ENCODE measurements at regions not wholly inside any gene's neighbourhood (a gene's known extent, or its start where the extent isn't known, plus 50 kb on each side); places are given as distances from the start of the nearest gene placed in this dataset.

DNA sequence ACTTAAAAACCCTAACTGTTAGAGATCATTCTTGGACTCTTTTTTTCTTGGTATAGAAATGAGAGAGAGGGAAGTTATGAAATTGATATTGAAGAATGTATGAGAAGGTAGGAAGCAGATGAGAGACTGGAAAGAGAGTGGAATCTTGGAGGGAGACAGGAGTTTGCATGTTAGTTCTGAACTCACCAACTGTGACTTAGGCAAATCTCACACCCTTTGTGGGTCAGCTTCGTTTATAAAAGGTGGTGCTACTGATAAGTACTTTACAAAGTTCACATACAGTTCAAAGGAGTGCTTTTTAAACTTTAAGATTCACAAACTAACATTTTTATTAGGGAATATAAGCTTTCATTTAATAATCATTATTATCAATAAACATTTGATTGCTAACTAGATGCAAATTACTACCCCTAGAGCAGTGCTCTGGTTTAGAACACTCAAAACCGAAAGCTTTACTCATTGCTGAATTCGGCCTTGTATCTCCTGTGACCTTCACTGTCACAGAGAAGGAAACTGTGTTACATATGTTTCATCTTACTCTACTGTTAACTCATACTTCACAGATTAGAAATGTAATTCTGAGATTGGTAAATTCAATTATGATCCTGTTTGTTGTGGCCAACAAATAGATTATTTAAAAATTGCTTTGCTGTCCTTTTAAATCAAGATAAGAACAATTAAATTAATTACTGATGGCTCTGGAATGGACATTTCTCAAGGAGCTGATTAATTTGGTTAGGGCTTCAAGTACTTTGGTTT, 143.2 kb downstream of the RMI1 start:
- TF ChIP-seq POLR2AphosphoS5 (IDR thresholded peaks at IDR 0.05; ENCODE audit: insufficient read depth, low read depth, low read length) (no peak), CTCF (IDR thresholded peaks at IDR 0.05; ENCODE audit: extremely low read depth in 1 of 2, insufficient read depth in 1 of 2, low read depth in 1 of 2, low read length in 2 of 2) (no peak), POLR2A (IDR thresholded peaks at IDR 0.05; ENCODE audit: low read depth, low read length) (no peak), MAX (IDR thresholded peaks at IDR 0.05; ENCODE audit: insufficient read depth, insufficient read length) (no peak), EZH2 (IDR thresholded peaks at IDR 0.05; ENCODE audit: borderline replicate concordance, low read depth, low read length, severe bottlenecking) (no peak), GATA2 (IDR thresholded peaks at IDR 0.05; ENCODE audit: insufficient read depth, insufficient read length, low read depth, low read length) (no peak), FOS (IDR thresholded peaks at IDR 0.05; ENCODE audit: borderline replicate concordance, insufficient read depth, low read length) (no peak)

All from endothelial cell of umbilical vein (primary cell).